ENCODE measurements at regions not wholly inside any gene's neighbourhood (a gene's known extent, or its start where the extent isn't known, plus 50 kb on each side); places are given as distances from the start of the nearest gene placed in this dataset.

DNA sequence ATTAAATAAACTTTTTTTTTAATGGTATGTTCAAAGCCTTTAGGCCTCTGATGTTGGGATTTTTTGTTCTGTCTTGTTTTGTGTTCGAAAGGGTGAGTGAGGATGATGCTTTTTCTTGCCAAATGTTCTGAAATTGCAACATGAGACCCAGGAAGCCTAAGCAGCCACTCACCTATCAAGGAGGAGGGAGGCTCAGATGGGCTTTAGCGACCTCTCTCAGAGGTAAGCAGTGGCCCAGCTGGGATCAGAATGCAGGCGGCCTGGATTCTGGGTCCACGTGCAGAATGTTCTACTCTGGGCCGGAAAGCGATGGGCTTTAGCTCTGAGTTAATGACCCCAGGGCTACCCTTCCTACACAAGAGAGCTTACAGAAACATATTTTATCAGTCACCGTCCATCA is 386.6 kb downstream of the SOX9 start:
- H3K36me3 ChIP-seq (replicated peaks in 1 of 2; ENCODE audit: control insufficient read depth in 1 of 2, insufficient read depth in 2 of 2, low read length in 2 of 2), result no peaks in the 10 kb centered on the region
- Mint-ChIP-seq H3K4me3 (no peak overlapping the region), H3K27ac (no peak overlapping the region), H3K27me3 (ENCODE audit: low read depth in 3 of 3) (peaks cover 6 to 8% (median 7%) of the 10 kb centered on the region in 3 donors), H3K4me1 (no peaks in the 10 kb centered on the region), H3K9me3 (peaks cover 0 to 10% (median 4%) of the 10 kb centered on the region in 7 donors), H3K36me3 (no peaks in the 10 kb centered on the region)
- TF ChIP-seq, protein P1, sequence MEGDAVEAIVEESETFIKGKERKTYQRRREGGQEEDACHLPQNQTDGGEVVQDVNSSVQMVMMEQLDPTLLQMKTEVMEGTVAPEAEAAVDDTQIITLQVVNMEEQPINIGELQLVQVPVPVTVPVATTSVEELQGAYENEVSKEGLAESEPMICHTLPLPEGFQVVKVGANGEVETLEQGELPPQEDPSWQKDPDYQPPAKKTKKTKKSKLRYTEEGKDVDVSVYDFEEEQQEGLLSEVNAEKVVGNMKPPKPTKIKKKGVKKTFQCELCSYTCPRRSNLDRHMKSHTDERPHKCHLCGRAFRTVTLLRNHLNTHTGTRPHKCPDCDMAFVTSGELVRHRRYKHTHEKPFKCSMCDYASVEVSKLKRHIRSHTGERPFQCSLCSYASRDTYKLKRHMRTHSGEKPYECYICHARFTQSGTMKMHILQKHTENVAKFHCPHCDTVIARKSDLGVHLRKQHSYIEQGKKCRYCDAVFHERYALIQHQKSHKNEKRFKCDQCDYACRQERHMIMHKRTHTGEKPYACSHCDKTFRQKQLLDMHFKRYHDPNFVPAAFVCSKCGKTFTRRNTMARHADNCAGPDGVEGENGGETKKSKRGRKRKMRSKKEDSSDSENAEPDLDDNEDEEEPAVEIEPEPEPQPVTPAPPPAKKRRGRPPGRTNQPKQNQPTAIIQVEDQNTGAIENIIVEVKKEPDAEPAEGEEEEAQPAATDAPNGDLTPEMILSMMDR (IDR thresholded peaks at IDR 0.05), result no peak
- no peaks in the 10 kb centered on the region for H3K79me2 ChIP-seq (ENCODE audit: insufficient read depth, low read length)
- H3K9ac ChIP-seq (ENCODE audit: insufficient read depth, low read length, poor library complexity, severe bottlenecking), result no peak overlapping the region
- H3K27ac ChIP-seq (ENCODE audit: low read depth in 1 of 2, low read length in 2 of 2), result no peak overlapping the region
- H2AFZ ChIP-seq (ENCODE audit: insufficient read depth, low read depth, low read length, poor library complexity, severe bottlenecking), result no peak overlapping the region
- no peak overlapping the region for H3K4me2 ChIP-seq (replicated peaks; ENCODE audit: extremely low read depth, low read length, poor library complexity, severe bottlenecking)
- intact Hi-C loops (cut with micrococcal nuclease), result no loop called here
- WGBS (ENCODE audit: insufficient coverage), result 90% methylated on average over 6 of the region's 7 CpGs
- DNase-seq, result no peak
- H3K9me3 ChIP-seq (replicated peaks in 1 of 2; ENCODE audit: control insufficient read depth in 1 of 2, insufficient read depth in 1 of 2, low read length in 2 of 2), result no peaks in the 10 kb centered on the region
- H3K4me3 ChIP-seq (replicated peaks in 1 of 3; ENCODE audit: low read depth in 2 of 3, low read length in 3 of 3), result no peak overlapping the region
- no peaks in the 10 kb centered on the region for H3K4me1 ChIP-seq (ENCODE audit: control insufficient read depth in 1 of 2, insufficient read depth in 2 of 2, low read length in 2 of 2)
- no peaks in the 10 kb centered on the region for H3K27me3 ChIP-seq (ENCODE audit: control insufficient read depth in 2 of 2, insufficient read depth in 2 of 2, low read length in 2 of 2)
- H4K20me1 ChIP-seq (ENCODE audit: insufficient read depth, low read length), result no peaks in the 10 kb centered on the region

DNA sequence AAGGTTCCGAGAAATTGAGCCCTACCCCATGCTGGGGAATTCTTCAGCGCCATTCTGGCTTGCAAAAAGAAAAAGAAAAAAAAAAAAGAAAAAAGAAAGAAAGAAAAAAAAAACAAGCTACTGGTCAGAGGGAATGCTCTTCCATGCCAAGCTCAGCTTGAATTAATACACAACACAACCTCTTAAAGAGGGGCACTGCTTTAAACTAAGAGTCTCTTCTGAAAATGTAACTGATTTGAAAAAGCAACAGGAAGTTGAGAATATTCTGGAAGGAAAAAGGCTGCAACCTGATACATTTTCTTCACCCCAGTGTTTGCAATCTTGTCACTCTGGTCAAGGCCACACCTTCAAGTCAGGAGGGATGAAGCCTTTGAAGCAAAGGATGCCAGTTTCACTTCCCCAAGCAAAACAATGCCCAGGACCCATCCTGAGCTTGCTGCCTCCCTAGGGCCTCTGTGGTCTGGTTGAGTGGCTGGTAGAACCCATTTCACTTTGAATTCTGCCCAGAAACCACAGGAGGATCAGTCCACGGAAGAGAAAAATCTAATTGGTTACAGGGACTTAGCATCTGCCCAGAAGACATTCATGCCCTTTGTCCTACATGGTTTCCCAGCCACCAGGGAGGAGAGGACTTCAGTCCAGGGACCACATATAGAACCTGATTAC is 389.7 kb downstream of the SOX9 start:
- TF ChIP-seq, protein P1 (IDR thresholded peaks at IDR 0.05), result no peak
- Mint-ChIP-seq H3K4me3 (no peak overlapping the region), H3K9me3 (peaks cover 0 to 8% (median 4%) of the 10 kb centered on the region in 7 donors), H3K4me1 (no peaks in the 10 kb centered on the region), H3K27ac (no peak overlapping the region), H3K36me3 (no peaks in the 10 kb centered on the region), H3K27me3 (ENCODE audit: low read depth in 3 of 3) (peaks cover 7 to 11% (median 10%) of the 10 kb centered on the region in 3 donors)
- H2AFZ ChIP-seq (ENCODE audit: insufficient read depth, low read depth, low read length, poor library complexity, severe bottlenecking), result no peak overlapping the region
- H3K27ac ChIP-seq (ENCODE audit: low read depth in 1 of 2, low read length in 2 of 2), result no peak overlapping the region
- H3K4me3 ChIP-seq (replicated peaks in 1 of 3; ENCODE audit: low read depth in 2 of 3, low read length in 3 of 3), result no peak overlapping the region
- no peaks in the 10 kb centered on the region for H3K27me3 ChIP-seq (ENCODE audit: control insufficient read depth in 2 of 2, insufficient read depth in 2 of 2, low read length in 2 of 2)
- H3K79me2 ChIP-seq (ENCODE audit: insufficient read depth, low read length), result no peaks in the 10 kb centered on the region
- H3K4me1 ChIP-seq (ENCODE audit: control insufficient read depth in 1 of 2, insufficient read depth in 2 of 2, low read length in 2 of 2), result no peaks in the 10 kb centered on the region
- no peaks in the 10 kb centered on the region for H3K9me3 ChIP-seq (replicated peaks in 1 of 2; ENCODE audit: control insufficient read depth in 1 of 2, insufficient read depth in 1 of 2, low read length in 2 of 2)
- no peak for DNase-seq
- H3K9ac ChIP-seq (ENCODE audit: insufficient read depth, low read length, poor library complexity, severe bottlenecking), result no peak overlapping the region
- intact Hi-C loops (cut with micrococcal nuclease), result no loop called here
- H3K36me3 ChIP-seq (replicated peaks in 1 of 2; ENCODE audit: control insufficient read depth in 1 of 2, insufficient read depth in 2 of 2, low read length in 2 of 2), result no peaks in the 10 kb centered on the region
- WGBS (ENCODE audit: insufficient coverage), result 86% methylated on average over 1 of the region's 3 CpGs
- no peaks in the 10 kb centered on the region for H4K20me1 ChIP-seq (ENCODE audit: insufficient read depth, low read length)
- no peak overlapping the region for H3K4me2 ChIP-seq (replicated peaks; ENCODE audit: extremely low read depth, low read length, poor library complexity, severe bottlenecking)
